ENCODE measurements at regions not wholly inside any gene's neighbourhood (a gene's known extent, or its start where the extent isn't known, plus 50 kb on each side); places are given as distances from the start of the nearest gene placed in this dataset.

- ATAC-seq (replicated peaks) = no peak
- H3K36me3 Mint-ChIP-seq (ENCODE audit: insufficient read depth) = no peaks in the 10 kb centered on the region
Measured at GRCh38 chr11:130601764-130602460, 153.5 kb downstream of the ADAMTS15 start.

GRCh38 chr11:130602641-130603334 lies 154.3 kb downstream of the ADAMTS15 start:
- Mint-ChIP-seq H3K27me3 (peaks cover 5 to 23% of the 10 kb centered on the region in 2 donors), H3K36me3 (ENCODE audit: insufficient read depth) (no peaks in the 10 kb centered on the region), H3K9me3 (no peaks in the 10 kb centered on the region), H3K4me3 (no peak overlapping the region), H3K27ac (no peak overlapping the region), H3K4me1 (ENCODE audit: low read depth in 2 of 2) (no peaks in the 10 kb centered on the region)
- ATAC-seq (replicated peaks) = no peak
- DNase-seq = no peak

More at GRCh38 chr11:130601764-130602460, 153.5 kb downstream of the ADAMTS15 start:
- DNase-seq = no peak
- H3K27me3 Mint-ChIP-seq = peaks cover 5 to 14% of the 10 kb centered on the region in 2 donors
- no peaks in the 10 kb centered on the region for H3K4me1 Mint-ChIP-seq (ENCODE audit: low read depth in 2 of 2)
- no peak overlapping the region for H3K27ac Mint-ChIP-seq
- H3K9me3 Mint-ChIP-seq = no peaks in the 10 kb centered on the region
- H3K4me3 Mint-ChIP-seq = no peak overlapping the region

- no peaks in the 10 kb centered on the region for H3K4me1 Mint-ChIP-seq (ENCODE audit: low read depth in 2 of 2)
- H3K9me3 Mint-ChIP-seq = no peaks in the 10 kb centered on the region
- H3K36me3 Mint-ChIP-seq (ENCODE audit: insufficient read depth) = no peaks in the 10 kb centered on the region
- no peak overlapping the region for H3K4me3 Mint-ChIP-seq
- no peak overlapping the region for H3K27ac Mint-ChIP-seq
- peaks cover 11 to 29% of the 10 kb centered on the region in 2 donors for H3K27me3 Mint-ChIP-seq
- ATAC-seq (replicated peaks) (no peak), DNase-seq (no peak)
Measured at GRCh38 chr11:130603335-130603906, 155.0 kb downstream of the ADAMTS15 start.

- Mint-ChIP-seq H3K27ac (no peak overlapping the region), H3K9me3 (no peaks in the 10 kb centered on the region), H3K4me1 (ENCODE audit: low read depth in 2 of 2) (no peaks in the 10 kb centered on the region), H3K36me3 (ENCODE audit: insufficient read depth) (no peaks in the 10 kb centered on the region), H3K4me3 (no peak overlapping the region), H3K27me3 (peaks cover 16 to 38% of the 10 kb centered on the region in 2 donors)
- ATAC-seq (replicated peaks) = no peak
- no peak for DNase-seq
Measured at GRCh38 chr11:130604606-130605005, 156.2 kb downstream of the ADAMTS15 start.

- Mint-ChIP-seq H3K36me3 (ENCODE audit: insufficient read depth) (no peaks in the 10 kb centered on the region), H3K9me3 (no peaks in the 10 kb centered on the region), H3K27me3 (peaks cover 13 to 38% of the 10 kb centered on the region in 2 donors), H3K4me1 (ENCODE audit: low read depth in 2 of 2) (no peaks in the 10 kb centered on the region), H3K27ac (no peak overlapping the region), H3K4me3 (no peak overlapping the region)
- ATAC-seq (replicated peaks) = no peak
- no peak for DNase-seq
Measured at GRCh38 chr11:130606178-130606577, 157.7 kb downstream of the ADAMTS15 start.

- peaks cover 12 to 38% of the 10 kb centered on the region in 2 donors for H3K27me3 Mint-ChIP-seq
- H3K4me3 Mint-ChIP-seq = no peak overlapping the region
- H3K36me3 Mint-ChIP-seq (ENCODE audit: insufficient read depth) = no peaks in the 10 kb centered on the region
- H3K9me3 Mint-ChIP-seq = no peaks in the 10 kb centered on the region
- H3K4me1 Mint-ChIP-seq (ENCODE audit: low read depth in 2 of 2) = no peaks in the 10 kb centered on the region
- DNase-seq = no peak
- no peak overlapping the region for H3K27ac Mint-ChIP-seq
- ATAC-seq (replicated peaks) = no peak
Measured at GRCh38 chr11:130606781-130607511, 158.5 kb downstream of the ADAMTS15 start.

GRCh38 chr11:130608287-130608686 lies 159.8 kb downstream of the ADAMTS15 start:
- Mint-ChIP-seq H3K36me3 (ENCODE audit: insufficient read depth) (no peaks in the 10 kb centered on the region), H3K4me1 (ENCODE audit: low read depth in 2 of 2) (no peaks in the 10 kb centered on the region), H3K27me3 (peaks cover 12 to 38% of the 10 kb centered on the region in 2 donors), H3K9me3 (no peaks in the 10 kb centered on the region), H3K4me3 (no peak overlapping the region), H3K27ac (no peak overlapping the region)
- no peak for ATAC-seq (replicated peaks)
- no peak for DNase-seq

- Mint-ChIP-seq H3K4me1 (ENCODE audit: low read depth in 2 of 2) (no peaks in the 10 kb centered on the region), H3K4me3 (no peak overlapping the region), H3K9me3 (no peaks in the 10 kb centered on the region), H3K27me3 (peaks cover 12 to 38% of the 10 kb centered on the region in 2 donors), H3K36me3 (ENCODE audit: insufficient read depth) (no peaks in the 10 kb centered on the region), H3K27ac (no peak overlapping the region)
- DNase-seq = no peak
- no peak for ATAC-seq (replicated peaks)
Measured at GRCh38 chr11:130609121-130610035, 160.9 kb downstream of the ADAMTS15 start.

GRCh38 chr11:130611791-130612251 lies 163.4 kb downstream of the ADAMTS15 start:
- ATAC-seq (replicated peaks) (no peak), DNase-seq (no peak)
- peaks cover 12 to 25% of the 10 kb centered on the region in 2 donors for H3K27me3 Mint-ChIP-seq
- no peak overlapping the region for H3K4me3 Mint-ChIP-seq
- H3K4me1 Mint-ChIP-seq (ENCODE audit: low read depth in 2 of 2) = no peaks in the 10 kb centered on the region
- H3K27ac Mint-ChIP-seq = no peak overlapping the region
- H3K9me3 Mint-ChIP-seq = no peaks in the 10 kb centered on the region
- H3K36me3 Mint-ChIP-seq (ENCODE audit: insufficient read depth) = no peaks in the 10 kb centered on the region

GRCh38 chr11:130612291-130612851 lies 163.9 kb downstream of the ADAMTS15 start:
- Mint-ChIP-seq H3K27me3 (peaks cover 12 to 19% of the 10 kb centered on the region in 2 donors), H3K36me3 (ENCODE audit: insufficient read depth) (no peaks in the 10 kb centered on the region), H3K4me3 (no peak overlapping the region), H3K4me1 (ENCODE audit: low read depth in 2 of 2) (no peaks in the 10 kb centered on the region), H3K27ac (no peak overlapping the region), H3K9me3 (no peaks in the 10 kb centered on the region)
- DNase-seq = no peak
- no peak for ATAC-seq (replicated peaks)

- no peak for ATAC-seq (replicated peaks)
Measured at GRCh38 chr11:130613396-130613795, 165.0 kb downstream of the ADAMTS15 start.

GRCh38 chr11:130614591-130614990 lies 166.1 kb downstream of the ADAMTS15 start:
- Mint-ChIP-seq H3K4me3 (no peak overlapping the region), H3K27me3 (no peaks in the 10 kb centered on the region), H3K9me3 (no peaks in the 10 kb centered on the region), H3K27ac (no peak overlapping the region), H3K36me3 (ENCODE audit: insufficient read depth) (no peaks in the 10 kb centered on the region), H3K4me1 (ENCODE audit: low read depth in 2 of 2) (no peaks in the 10 kb centered on the region)
- DNase-seq = no peak
- no peak for ATAC-seq (replicated peaks)

More at GRCh38 chr11:130613396-130613795, 165.0 kb downstream of the ADAMTS15 start:
- Mint-ChIP-seq H3K4me1 (ENCODE audit: low read depth in 2 of 2) (no peaks in the 10 kb centered on the region), H3K27ac (no peak overlapping the region), H3K4me3 (no peak overlapping the region), H3K27me3 (peaks cover 5 to 9% of the 10 kb centered on the region in 2 donors), H3K36me3 (ENCODE audit: insufficient read depth) (no peaks in the 10 kb centered on the region), H3K9me3 (no peaks in the 10 kb centered on the region)
- DNase-seq = no peak

All from effector memory CD8-positive, alpha-beta T cell (primary cell).